Liver (tissue), 8 donors: ENCODE measurements at regions not wholly inside any gene's neighbourhood (a gene's known extent, or its start where the extent isn't known, plus 50 kb on each side); places are given as distances from the start of the nearest gene placed in this dataset.

Experiments
- DNase-seq: peaks from one replicate; pipeline ENCODE4 v3.0.0-alpha.2; 2017; ENCODE audit warnings: low spot score
- H3K27ac ChIP-seq, 2 donors: one replicate each; pipeline ENCODE4 v1.7.0; 2013; ENCODE audit warnings: inconsistent platforms in 2 of 2, low read length in 2 of 2, control low read depth in 1 of 2, low read depth in 1 of 2, mild to moderate bottlenecking in 1 of 2
- H3K27me3 ChIP-seq, 4 donors: one replicate each; pipeline versions ENCODE4 v1.6.1 to v1.7.0; 2013; ENCODE audit warnings: low read length in 3 of 4, inconsistent platforms in 1 of 4, mild to moderate bottlenecking in 1 of 4, moderate library complexity in 1 of 4; ENCODE audit not compliant: control insufficient read depth in 4 of 4, insufficient read depth in 4 of 4
- H3K36me3 ChIP-seq, 4 donors: one replicate each; pipeline versions ENCODE4 v1.6.1 to v1.7.0; 2013; ENCODE audit warnings: low read length in 3 of 4, mild to moderate bottlenecking in 3 of 4, low read depth in 1 of 4, moderate library complexity in 1 of 4; ENCODE audit not compliant: control insufficient read depth in 4 of 4, insufficient read depth in 3 of 4
- H3K4me1 ChIP-seq, 4 donors: one replicate each; pipeline versions ENCODE4 v1.6.1 to v1.7.0; 2013; ENCODE audit warnings: low read length in 3 of 4, mild to moderate bottlenecking in 3 of 4, moderate library complexity in 1 of 4; ENCODE audit not compliant: control insufficient read depth in 4 of 4, insufficient read depth in 4 of 4
- H3K4me3 ChIP-seq, 3 donors: one replicate each; pipeline versions ENCODE4 v1.6.1 to v1.7.0; 2013; ENCODE audit warnings: low read length in 3 of 3, control low read depth in 1 of 3, low read depth in 1 of 3, mild to moderate bottlenecking in 1 of 3
- H3K9ac ChIP-seq, 2 donors: one replicate each; pipeline ENCODE4 v1.7.0; 2013; ENCODE audit warnings: low read length in 2 of 2, mild to moderate bottlenecking in 2 of 2, moderate library complexity in 2 of 2, control low read depth in 1 of 2, low read depth in 1 of 2
- H3K9me3 ChIP-seq, 4 donors: one replicate each; pipeline versions ENCODE4 v1.6.1 to v1.7.0; 2013; ENCODE audit warnings: low read length in 3 of 4; ENCODE audit not compliant: control insufficient read depth in 4 of 4
- ATF3 ChIP-seq: IDR thresholded peaks from 2 replicates; pipeline ENCODE4 v1.6.1; 2016; ENCODE audit warnings: antibody characterized with exemption
- EGR1 ChIP-seq, 2 donors: IDR thresholded peaks; 2 replicates each; pipeline ENCODE4 v1.6.1; 2016 to 2018; ENCODE audit warnings: antibody characterized with exemption in 2 of 2, low read depth in 2 of 2
- FOXA1 ChIP-seq: IDR thresholded peaks from 2 replicates; pipeline ENCODE4 v1.6.1; 2016; ENCODE audit warnings: antibody characterized with exemption
- FOXA2 ChIP-seq: IDR thresholded peaks from 2 replicates; pipeline ENCODE4 v1.6.1; 2016; ENCODE audit warnings: antibody characterized with exemption
- GABPA ChIP-seq, 2 donors: IDR thresholded peaks in 1 of 2; conservative IDR thresholded peaks in 1 of 2; 2 replicates each; pipeline ENCODE4 v1.6.1; 2016; ENCODE audit warnings: antibody characterized with exemption in 2 of 2, mild to moderate bottlenecking in 1 of 2, moderate library complexity in 1 of 2
- HNF4A ChIP-seq, 2 donors: conservative IDR thresholded peaks; 2 replicates each; pipeline ENCODE4 v1.6.1; 2016; ENCODE audit warnings: antibody characterized with exemption in 2 of 2, mild to moderate bottlenecking in 2 of 2
- JUND ChIP-seq, 2 donors: IDR thresholded peaks; 2 replicates each; pipeline ENCODE4 v1.6.1; 2016; ENCODE audit warnings: antibody characterized with exemption in 2 of 2
- MAX ChIP-seq: IDR thresholded peaks from 2 replicates; pipeline ENCODE4 v1.6.1; 2016; ENCODE audit warnings: antibody characterized with exemption
- RAD21 ChIP-seq, 2 donors: IDR thresholded peaks; 2 replicates each; pipeline ENCODE4 v1.6.1; 2016; ENCODE audit warnings: antibody characterized with exemption in 2 of 2, mild to moderate bottlenecking in 2 of 2
- REST ChIP-seq: IDR thresholded peaks from 2 replicates; pipeline ENCODE4 v1.6.1; 2016; ENCODE audit warnings: antibody characterized with exemption, mild to moderate bottlenecking
- TAF1 ChIP-seq: conservative IDR thresholded peaks from 2 replicates; pipeline ENCODE4 v1.6.1; 2016; ENCODE audit warnings: antibody characterized with exemption, mild to moderate bottlenecking
- YY1 ChIP-seq: IDR thresholded peaks from 2 replicates; pipeline ENCODE4 v1.6.1; 2016; ENCODE audit warnings: antibody characterized with exemption, mild to moderate bottlenecking
- ZBTB33 ChIP-seq: IDR thresholded peaks from 2 replicates; pipeline ENCODE4 v1.6.1; 2016; ENCODE audit warnings: antibody characterized with exemption
- WGBS: extraction: QIAGEN DNeasy Blood & Tissue Kit; methylation state at CpG from one replicate; pipeline ENCODE4 v1.1.7; 2013; 5-methylcytosine and 5-hydroxymethylcytosine counted together
- TF ChIP-seq, protein P1 (sequence below): fragments of 150-350 bp; IDR thresholded peaks from 2 replicates; pipeline ENCODE4 v1.5.1; 2017; ENCODE audit warnings: improper control_type of control experiment, low read depth, low read length; ENCODE audit not compliant: missing input control
- donor health status: healthy.
- donor health status: healthy.
- donor health status: healthy.
- donor health status: healthy.
- donor health status: healthy.

DNA sequence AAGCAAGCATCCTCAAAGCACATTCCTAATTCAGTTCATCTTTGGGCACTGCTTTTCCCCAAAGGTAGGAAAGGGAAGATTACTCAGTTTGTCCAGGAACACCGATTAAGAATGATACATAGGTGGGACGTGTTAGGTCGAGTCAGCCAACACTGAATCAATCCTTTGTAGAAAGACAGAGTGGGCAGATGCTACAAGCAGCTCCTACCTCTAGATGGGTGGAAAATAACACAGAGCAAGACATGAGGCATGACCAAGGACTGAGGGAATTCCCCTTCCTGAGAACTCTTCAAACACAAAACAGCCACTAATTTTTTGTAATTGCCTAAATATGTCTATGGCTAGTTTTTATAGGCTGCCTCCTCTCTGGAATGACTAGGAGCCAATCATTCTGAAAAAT is 331.7 kb downstream of the HNRNPD start:
- peaks cover 0 to 8% (median 4%) of the 10 kb centered on the region in 4 donors for H3K27me3 ChIP-seq
- no peak overlapping the region for H3K9ac ChIP-seq
- DNase-seq = no peak
- no peaks in the 10 kb centered on the region for H3K9me3 ChIP-seq
- no peak overlapping the region for H3K4me3 ChIP-seq
- 79% methylated on average over 3 of the region's 3 CpGs for WGBS
- H3K27ac ChIP-seq = no peak overlapping the region
- peaks cover 5 to 17% (median 8%) of the 10 kb centered on the region in 4 donors for H3K4me1 ChIP-seq
- no peak for TF ChIP-seq EGR1 (IDR thresholded peaks at IDR 0.05; ENCODE audit: low read depth in 2 of 2)
- TF ChIP-seq TAF1 = no peak
- TF ChIP-seq GABPA (IDR thresholded peaks at IDR 0.05 in 1 of 2, conservative IDR thresholded peaks at IDR 0.05 in 1 of 2) = no peak
- no peak for TF ChIP-seq HNF4A (conservative IDR thresholded peaks at IDR 0.05)
- H3K36me3 ChIP-seq = no peaks in the 10 kb centered on the region

DNA sequence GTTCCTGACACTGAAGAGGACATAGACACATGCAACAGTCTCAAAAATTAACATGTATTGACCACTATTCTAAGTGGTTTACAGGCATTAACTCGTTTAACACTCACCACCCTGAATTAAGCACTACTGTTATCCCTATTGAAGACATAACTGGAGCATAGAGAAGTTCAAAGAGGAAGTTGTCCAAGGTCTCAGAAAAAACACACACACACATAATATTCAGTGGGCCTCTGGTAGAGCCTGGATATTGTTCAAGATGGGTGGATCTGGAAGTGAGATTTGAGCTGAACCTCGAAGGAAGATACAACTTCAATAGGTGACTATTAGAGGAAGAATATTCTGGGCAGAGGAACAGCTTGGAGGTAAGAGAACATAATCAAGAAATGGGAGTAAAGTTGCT is 334.9 kb downstream of the HNRNPD start:
- 47% methylated on average over 2 of the region's 2 CpGs for WGBS
- no peak for TF ChIP-seq RAD21 (IDR thresholded peaks at IDR 0.05)
- TF ChIP-seq ZBTB33 = no peak
- TF ChIP-seq ATF3 = no peak
- TF ChIP-seq FOXA2 = no peak
- no peak for TF ChIP-seq JUND (IDR thresholded peaks at IDR 0.05)
- TF ChIP-seq REST = no peak
- TF ChIP-seq GABPA (IDR thresholded peaks at IDR 0.05 in 1 of 2, conservative IDR thresholded peaks at IDR 0.05 in 1 of 2) = no peak
- TF ChIP-seq, protein P1, sequence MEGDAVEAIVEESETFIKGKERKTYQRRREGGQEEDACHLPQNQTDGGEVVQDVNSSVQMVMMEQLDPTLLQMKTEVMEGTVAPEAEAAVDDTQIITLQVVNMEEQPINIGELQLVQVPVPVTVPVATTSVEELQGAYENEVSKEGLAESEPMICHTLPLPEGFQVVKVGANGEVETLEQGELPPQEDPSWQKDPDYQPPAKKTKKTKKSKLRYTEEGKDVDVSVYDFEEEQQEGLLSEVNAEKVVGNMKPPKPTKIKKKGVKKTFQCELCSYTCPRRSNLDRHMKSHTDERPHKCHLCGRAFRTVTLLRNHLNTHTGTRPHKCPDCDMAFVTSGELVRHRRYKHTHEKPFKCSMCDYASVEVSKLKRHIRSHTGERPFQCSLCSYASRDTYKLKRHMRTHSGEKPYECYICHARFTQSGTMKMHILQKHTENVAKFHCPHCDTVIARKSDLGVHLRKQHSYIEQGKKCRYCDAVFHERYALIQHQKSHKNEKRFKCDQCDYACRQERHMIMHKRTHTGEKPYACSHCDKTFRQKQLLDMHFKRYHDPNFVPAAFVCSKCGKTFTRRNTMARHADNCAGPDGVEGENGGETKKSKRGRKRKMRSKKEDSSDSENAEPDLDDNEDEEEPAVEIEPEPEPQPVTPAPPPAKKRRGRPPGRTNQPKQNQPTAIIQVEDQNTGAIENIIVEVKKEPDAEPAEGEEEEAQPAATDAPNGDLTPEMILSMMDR = no peak
- TF ChIP-seq FOXA1 = no peak
- TF ChIP-seq TAF1 = no peak
- no peak for TF ChIP-seq EGR1 (IDR thresholded peaks at IDR 0.05; ENCODE audit: low read depth in 2 of 2)
- no peak for TF ChIP-seq MAX
- no peak for TF ChIP-seq YY1

More for the DNA sequence above, 334.9 kb downstream of the HNRNPD start:
- Histone ChIP-seq H3K9me3 (no peaks in the 10 kb centered on the region), H3K9ac (no peak overlapping the region), H3K4me1 (peaks cover 3 to 8% (median 4%) of the 10 kb centered on the region in 4 donors), H3K27ac (no peak overlapping the region), H3K4me3 (no peak overlapping the region), H3K36me3 (no peaks in the 10 kb centered on the region), H3K27me3 (peaks cover 0 to 12% (median under 1%) of the 10 kb centered on the region in 4 donors)
- DNase-seq = no peak
